ENCODE measurements at regions not wholly inside any gene's neighbourhood (a gene's known extent, or its start where the extent isn't known, plus 50 kb on each side); places are given as distances from the start of the nearest gene placed in this dataset.

- Histone ChIP-seq H3K27me3 (ENCODE audit: low read length) (no peaks in the 10 kb centered on the region), H3K9me2 (replicated peaks; ENCODE audit: low read length) (no peaks in the 10 kb centered on the region), H3K9ac (ENCODE audit: low read length) (no peak overlapping the region), H2AFZ (ENCODE audit: low read length) (no peak overlapping the region), H3F3A (ENCODE audit: low read length, unreplicated experiment) (no peaks in the 10 kb centered on the region), H4K20me1 (ENCODE audit: low read length) (no peaks in the 10 kb centered on the region), H3K27ac (ENCODE audit: low read length) (no peak overlapping the region), H3K4me2 (ENCODE audit: low read length) (no peak overlapping the region), H3K9me3 (ENCODE audit: low read length) (no peaks in the 10 kb centered on the region), H3K36me3 (ENCODE audit: low read depth, low read length) (no peaks in the 10 kb centered on the region), H3K4me1 (ENCODE audit: insufficient read depth, low read length) (peaks cover 4% of the 10 kb centered on the region; the same call in 1 of the 2 replicates), H3K4me3 (ENCODE audit: low read length) (no peak overlapping the region), H3K79me2 (ENCODE audit: low read length) (no peaks in the 10 kb centered on the region)
- no TSS peak for BruUV-seq (replicated peaks)
- no peak for TF ChIP-seq EZH2 (IDR thresholded peaks at IDR 0.05; ENCODE audit: low read length, unreplicated experiment)
- TF ChIP-seq CTCF (conservative IDR thresholded peaks at IDR 0.05; ENCODE audit: low read depth, low read length): no peak
- no peak for TF ChIP-seq EZH2phosphoT487 (IDR thresholded peaks at IDR 0.05; ENCODE audit: borderline replicate concordance, low read length)
- ATAC-seq: no peak
- intact Hi-C loops (cut with micrococcal nuclease): no loop called here
- DNase-seq: no peak
- POLR2A ChIA-PET (ENCODE audit: unreplicated experiment): no interaction called here
- CTCF ChIA-PET: no interaction called here
Measured at GRCh38 chr6:53446151-53446550, 97.4 kb upstream of the ELOVL5 start.

GRCh38 chr6:53441761-53442160 lies 93.0 kb upstream of the ELOVL5 start:
- Histone ChIP-seq H4K20me1 (ENCODE audit: low read length) (no peaks in the 10 kb centered on the region), H3K27ac (ENCODE audit: low read length) (no peak overlapping the region), H2AFZ (ENCODE audit: low read length) (no peak overlapping the region), H3K9me3 (ENCODE audit: low read length) (no peaks in the 10 kb centered on the region), H3K9me2 (replicated peaks; ENCODE audit: low read length) (no peaks in the 10 kb centered on the region), H3K9ac (ENCODE audit: low read length) (no peak overlapping the region), H3F3A (ENCODE audit: low read length, unreplicated experiment) (no peaks in the 10 kb centered on the region), H3K4me3 (ENCODE audit: low read length) (no peak overlapping the region), H3K4me1 (ENCODE audit: insufficient read depth, low read length) (peaks cover 25% of the 10 kb centered on the region), H3K4me2 (ENCODE audit: low read length) (no peak overlapping the region), H3K27me3 (ENCODE audit: low read length) (no peaks in the 10 kb centered on the region), H3K36me3 (ENCODE audit: low read depth, low read length) (no peaks in the 10 kb centered on the region), H3K79me2 (ENCODE audit: low read length) (no peaks in the 10 kb centered on the region)
- DNase-seq: no peak
- TF ChIP-seq EZH2phosphoT487 (IDR thresholded peaks at IDR 0.05; ENCODE audit: borderline replicate concordance, low read length) (no peak), EZH2 (IDR thresholded peaks at IDR 0.05; ENCODE audit: low read length, unreplicated experiment) (no peak), CTCF (conservative IDR thresholded peaks at IDR 0.05; ENCODE audit: low read depth, low read length) (no peak)
- intact Hi-C loops (cut with micrococcal nuclease): no loop called here
- CTCF ChIA-PET: no interaction called here
- ATAC-seq: no peak
- POLR2A ChIA-PET (ENCODE audit: unreplicated experiment): no interaction called here
- no TSS peak for BruUV-seq (replicated peaks)

- intact Hi-C loops (cut with micrococcal nuclease): no loop called here
- Histone ChIP-seq H3K9ac (ENCODE audit: low read length) (no peak overlapping the region), H3K4me2 (ENCODE audit: low read length) (no peak overlapping the region), H3K27ac (ENCODE audit: low read length) (no peak overlapping the region), H3K9me2 (replicated peaks; ENCODE audit: low read length) (no peaks in the 10 kb centered on the region), H3K4me3 (ENCODE audit: low read length) (no peak overlapping the region), H3K27me3 (ENCODE audit: low read length) (no peaks in the 10 kb centered on the region), H3K4me1 (ENCODE audit: insufficient read depth, low read length) (peaks cover 25% of the 10 kb centered on the region), H2AFZ (ENCODE audit: low read length) (no peak overlapping the region), H4K20me1 (ENCODE audit: low read length) (no peaks in the 10 kb centered on the region), H3K79me2 (ENCODE audit: low read length) (no peaks in the 10 kb centered on the region), H3K9me3 (ENCODE audit: low read length) (no peaks in the 10 kb centered on the region), H3F3A (ENCODE audit: low read length, unreplicated experiment) (no peaks in the 10 kb centered on the region), H3K36me3 (ENCODE audit: low read depth, low read length) (no peaks in the 10 kb centered on the region)
- DNase-seq (no peak), ATAC-seq (no peak)
- CTCF ChIA-PET: interaction anchor here (0.7 kb wide), 1 partner anchor 52 kb away, joined by 4 read pairs; no protein-coding TSS in a partner anchor
- POLR2A ChIA-PET (ENCODE audit: unreplicated experiment): interaction anchor here (0.6 kb wide), 1 partner anchor 1641 kb away, joined by 3 read pairs; no protein-coding TSS in a partner anchor
- BruUV-seq (replicated peaks): no TSS peak
- TF ChIP-seq EZH2 (IDR thresholded peaks at IDR 0.05; ENCODE audit: low read length, unreplicated experiment): no peak
- TF ChIP-seq EZH2phosphoT487 (IDR thresholded peaks at IDR 0.05; ENCODE audit: borderline replicate concordance, low read length): no peak
- TF ChIP-seq CTCF (conservative IDR thresholded peaks at IDR 0.05; ENCODE audit: low read depth, low read length): no peak
Measured at GRCh38 chr6:53441035-53441493, 92.3 kb upstream of the ELOVL5 start.

Measured in PC-3 (cell line).